Neuron (in vitro differentiated cells): ENCODE measurements at regions not wholly inside any gene's neighbourhood (a gene's known extent, or its start where the extent isn't known, plus 50 kb on each side); places are given as distances from the start of the nearest gene placed in this dataset.

Source experiments
- H2AFZ ChIP-seq: one replicate; pipeline ENCODE4 v1.6.1; 2013; ENCODE audit warnings: low read depth, mild to moderate bottlenecking, inconsistent platforms, low read length, moderate library complexity
- H3K27me3 ChIP-seq: one replicate; pipeline ENCODE4 v1.6.1; 2013; ENCODE audit warnings: low read length; ENCODE audit not compliant: insufficient read depth
- H3K36me3 ChIP-seq: one replicate; pipeline ENCODE4 v1.6.1; 2013; ENCODE audit warnings: low read length; ENCODE audit not compliant: insufficient read depth
- H3K4me1 ChIP-seq: one replicate; pipeline ENCODE4 v1.6.1; 2013; ENCODE audit warnings: low read length; ENCODE audit not compliant: insufficient read depth
- H3K4me3 ChIP-seq: 2 replicates; pipeline ENCODE4 v1.5.1; 2013; ENCODE audit warnings: mild to moderate bottlenecking, low read length, moderate library complexity
- H3K9me3 ChIP-seq: one replicate; pipeline ENCODE4 v1.6.1; 2013; ENCODE audit warnings: low read length

GRCh38 chr1:63143482-63143881 is 178.9 kb upstream of the FOXD3 start:
- Histone ChIP-seq H3K4me1 (no peaks in the 10 kb centered on the region), H2AFZ (no peak overlapping the region), H3K36me3 (no peaks in the 10 kb centered on the region), H3K4me3 (no peak overlapping the region), H3K9me3 (no peaks in the 10 kb centered on the region), H3K27me3 (peaks cover 3% of the 10 kb centered on the region)

- Histone ChIP-seq H3K4me1 (no peaks in the 10 kb centered on the region), H3K36me3 (no peaks in the 10 kb centered on the region), H3K4me3 (no peak overlapping the region), H3K27me3 (peaks cover 6% of the 10 kb centered on the region), H2AFZ (no peak overlapping the region), H3K9me3 (no peaks in the 10 kb centered on the region)
Measured at GRCh38 chr1:63147783-63148182, 174.6 kb upstream of the FOXD3 start.

GRCh38 chr1:63148825-63149645 is 173.3 kb upstream of the FOXD3 start:
- no peak overlapping the region for H3K4me3 ChIP-seq
- no peaks in the 10 kb centered on the region for H3K36me3 ChIP-seq
- no peaks in the 10 kb centered on the region for H3K9me3 ChIP-seq
- H3K27me3 ChIP-seq, result peaks cover 6% of the 10 kb centered on the region
- H2AFZ ChIP-seq, result no peak overlapping the region
- no peaks in the 10 kb centered on the region for H3K4me1 ChIP-seq

- H3K9me3 ChIP-seq, result no peaks in the 10 kb centered on the region
- no peak overlapping the region for H2AFZ ChIP-seq
- no peak overlapping the region for H3K4me3 ChIP-seq
- H3K36me3 ChIP-seq, result no peaks in the 10 kb centered on the region
- no peaks in the 10 kb centered on the region for H3K4me1 ChIP-seq
- H3K27me3 ChIP-seq, result peaks cover 3% of the 10 kb centered on the region
Measured at GRCh38 chr1:63152572-63152971, 169.8 kb upstream of the FOXD3 start.

GRCh38 chr1:63155437-63155836 is 166.9 kb upstream of the FOXD3 start:
- Histone ChIP-seq H3K36me3 (no peaks in the 10 kb centered on the region), H3K4me3 (no peak overlapping the region), H3K27me3 (peaks cover 3% of the 10 kb centered on the region), H3K9me3 (no peaks in the 10 kb centered on the region), H3K4me1 (no peaks in the 10 kb centered on the region), H2AFZ (no peak overlapping the region)

- Histone ChIP-seq H3K4me3 (no peak overlapping the region), H3K27me3 (peaks cover 3% of the 10 kb centered on the region)
Measured at GRCh38 chr1:63157085-63157484, 165.3 kb upstream of the FOXD3 start.

GRCh38 chr1:63169057-63169456 is 153.3 kb upstream of the FOXD3 start:
- Histone ChIP-seq H3K4me1 (no peaks in the 10 kb centered on the region), H3K4me3 (no peak overlapping the region), H3K27me3 (no peaks in the 10 kb centered on the region), H2AFZ (no peak overlapping the region), H3K36me3 (no peaks in the 10 kb centered on the region), H3K9me3 (no peaks in the 10 kb centered on the region)

More at GRCh38 chr1:63157085-63157484, 165.3 kb upstream of the FOXD3 start:
- no peaks in the 10 kb centered on the region for H3K4me1 ChIP-seq
- H3K36me3 ChIP-seq, result no peaks in the 10 kb centered on the region
- no peaks in the 10 kb centered on the region for H3K9me3 ChIP-seq
- no peak overlapping the region for H2AFZ ChIP-seq

GRCh38 chr1:63173161-63173560 is 149.2 kb upstream of the FOXD3 start:
- no peak overlapping the region for H3K4me3 ChIP-seq
- no peak overlapping the region for H2AFZ ChIP-seq
- no peaks in the 10 kb centered on the region for H3K9me3 ChIP-seq
- H3K27me3 ChIP-seq, result no peaks in the 10 kb centered on the region
- no peaks in the 10 kb centered on the region for H3K4me1 ChIP-seq
- no peaks in the 10 kb centered on the region for H3K36me3 ChIP-seq

- H3K4me3 ChIP-seq, result no peak overlapping the region
- no peaks in the 10 kb centered on the region for H3K4me1 ChIP-seq
- H3K27me3 ChIP-seq, result peaks cover 3% of the 10 kb centered on the region
- H3K9me3 ChIP-seq, result no peaks in the 10 kb centered on the region
- H2AFZ ChIP-seq, result no peak overlapping the region
- H3K36me3 ChIP-seq, result no peaks in the 10 kb centered on the region
Measured at GRCh38 chr1:63189677-63190076, 132.7 kb upstream of the FOXD3 start.

- no peak overlapping the region for H3K4me3 ChIP-seq
- H3K4me1 ChIP-seq, result no peaks in the 10 kb centered on the region
Measured at GRCh38 chr1:63190171-63190570, 132.2 kb upstream of the FOXD3 start.

GRCh38 chr1:63198871-63199394 is 123.4 kb upstream of the FOXD3 start:
- H3K36me3 ChIP-seq, result no peaks in the 10 kb centered on the region

More at GRCh38 chr1:63190171-63190570, 132.2 kb upstream of the FOXD3 start:
- H3K9me3 ChIP-seq, result no peaks in the 10 kb centered on the region
- no peaks in the 10 kb centered on the region for H3K27me3 ChIP-seq
- H2AFZ ChIP-seq, result no peak overlapping the region
- no peaks in the 10 kb centered on the region for H3K36me3 ChIP-seq

GRCh38 chr1:63199706-63200335 is 122.5 kb upstream of the FOXD3 start:
- no peaks in the 10 kb centered on the region for H3K36me3 ChIP-seq
- no peak overlapping the region for H2AFZ ChIP-seq
- H3K9me3 ChIP-seq, result no peaks in the 10 kb centered on the region
- peaks cover 6% of the 10 kb centered on the region for H3K27me3 ChIP-seq
- H3K4me3 ChIP-seq, result no peak overlapping the region
- H3K4me1 ChIP-seq, result peaks cover 22% of the 10 kb centered on the region

More at GRCh38 chr1:63198871-63199394, 123.4 kb upstream of the FOXD3 start:
- no peak overlapping the region for H2AFZ ChIP-seq
- peaks cover 22% of the 10 kb centered on the region for H3K4me1 ChIP-seq
- H3K27me3 ChIP-seq, result peaks cover 6% of the 10 kb centered on the region
- H3K4me3 ChIP-seq, result no peak overlapping the region
- H3K9me3 ChIP-seq, result no peaks in the 10 kb centered on the region

GRCh38 chr1:63200676-63201075 is 121.7 kb upstream of the FOXD3 start:
- Histone ChIP-seq H3K27me3 (peaks cover 6% of the 10 kb centered on the region), H3K4me1 (peaks cover 22% of the 10 kb centered on the region), H2AFZ (no peak overlapping the region), H3K9me3 (no peaks in the 10 kb centered on the region), H3K4me3 (no peak overlapping the region), H3K36me3 (no peaks in the 10 kb centered on the region)
